ENCODE measurements at regions not wholly inside any gene's neighbourhood (a gene's known extent, or its start where the extent isn't known, plus 50 kb on each side); places are given as distances from the start of the nearest gene placed in this dataset.

DNA sequence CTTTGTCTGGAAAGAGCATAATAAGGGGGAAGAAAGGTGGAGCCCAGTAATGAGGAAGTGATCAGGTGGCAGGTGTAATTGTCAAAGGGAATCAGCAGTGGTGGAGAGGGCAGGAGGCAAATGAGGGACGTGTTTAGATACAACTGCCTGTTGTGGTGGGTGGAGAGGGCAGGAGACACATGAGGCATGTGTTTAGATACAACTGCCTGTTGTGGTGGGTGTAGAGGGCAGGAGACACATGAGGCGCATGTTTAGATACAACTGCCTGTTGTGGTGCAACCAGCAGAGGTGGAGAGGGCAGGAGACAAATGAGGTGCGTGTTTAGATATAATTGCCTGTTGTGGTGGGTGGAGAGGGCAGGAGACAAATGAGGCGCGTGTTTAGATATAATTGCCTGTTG, 173.1 kb downstream of the ANKRD30B start:
- in situ Hi-C loops (cut with MboI; ENCODE audit: low sequenced_read_pairs) = no loop called here
- dilution Hi-C loops (cut with HindIII; ENCODE audit: low sequenced_read_pairs, unreplicated experiment) = no loop called here
- DNase-seq (no peak), ATAC-seq (ENCODE audit: low read depth) (no peak)
- Histone ChIP-seq H3K9me3 (ENCODE audit: control insufficient read depth, insufficient read depth, low read length) (peaks cover 44% of the 10 kb centered on the region), H3K27ac (ENCODE audit: insufficient read depth, low read length) (no peak overlapping the region), H3K4me1 (ENCODE audit: control insufficient read depth, insufficient read depth, low read length) (no peaks in the 10 kb centered on the region), H3K56ac (ENCODE audit: extremely low read depth, insufficient read depth, low read length) (no peak overlapping the region), H3K4ac (ENCODE audit: low read depth, low read length) (no peak overlapping the region), H3K4me2 (ENCODE audit: low read depth, low read length) (no peak overlapping the region), H3K18ac (ENCODE audit: low read depth, low read length) (no peak overlapping the region), H4K91ac (ENCODE audit: insufficient read depth, low read depth, low read length) (no peak overlapping the region), H2AFZ (replicated peaks; ENCODE audit: low read length, poor library complexity) (no peak overlapping the region), H4K20me1 (ENCODE audit: insufficient read depth, low read length) (no peaks in the 10 kb centered on the region), H2AK5ac (ENCODE audit: low read depth, low read length) (no peak overlapping the region), H3K9me1 (ENCODE audit: insufficient read depth, low read length) (no peaks in the 10 kb centered on the region), H3K36me3 (ENCODE audit: control insufficient read depth, insufficient read depth, low read length) (no peaks in the 10 kb centered on the region), H2BK20ac (ENCODE audit: low read depth, low read length) (no peak overlapping the region), H3K27me3 (ENCODE audit: control insufficient read depth, insufficient read depth, low read length) (no peaks in the 10 kb centered on the region), H4K5ac (ENCODE audit: low read depth, low read length) (no peak overlapping the region), H2BK120ac (ENCODE audit: low read depth, low read length) (no peak overlapping the region), H3K4me3 (ENCODE audit: insufficient read depth, low read depth, low read length) (no peak overlapping the region), H3K14ac (replicated peaks; ENCODE audit: low read depth, low read length) (no peak overlapping the region), H2BK15ac (ENCODE audit: low read depth, low read length) (no peak overlapping the region), H2AK9ac (replicated peaks; ENCODE audit: low read depth, low read length, poor library complexity) (no peak overlapping the region), H3K9ac (ENCODE audit: low read depth, low read length) (no peak overlapping the region), H2BK5ac (ENCODE audit: low read depth, low read length, poor library complexity, severe bottlenecking) (no peak overlapping the region), H3K23ac (ENCODE audit: low read depth, low read length) (no peak overlapping the region), H4K8ac (ENCODE audit: low read depth in 2 of 2, low read length in 2 of 2) (no peak overlapping the region), H3K79me1 (ENCODE audit: low read depth in 1 of 2, low read length in 2 of 2) (no peaks in the 10 kb centered on the region)
- CTCF ChIA-PET = no interaction called here
- TF ChIP-seq NFE2L2 (IDR thresholded peaks at IDR 0.05; ENCODE audit: low read depth, low read length) (no peak), CEBPB (IDR thresholded peaks at IDR 0.05; ENCODE audit: low read depth, low read length) (no peak)
- POLR2A ChIA-PET (ENCODE audit: unreplicated experiment) = no interaction called here
- intact Hi-C loops (cut with micrococcal nuclease) = no loop called here
- BruUV-seq (replicated peaks) = no TSS peak
- 83% methylated on average over 1 of the region's 5 CpGs; no CpG with 5 or more reads in 1 of the 2 experiments for WGBS, 2 experiments (ENCODE audit: extremely low coverage in 2 of 2, insufficient read length in 1 of 2)
